IMR-90 (cell line): ENCODE measurements at regions not wholly inside any gene's neighbourhood (a gene's known extent, or its start where the extent isn't known, plus 50 kb on each side); places are given as distances from the start of the nearest gene placed in this dataset.

Source experiments
- ATAC-seq: fragments of 200-7000 bp; cut with Tn5 transposase; 2 replicates; pipeline ENCODE4 v1.9.1; 2020; ENCODE audit warnings: low read depth, mild to moderate bottlenecking, moderate library complexity
- BruUV-seq: library from RNA; stranded (reverse); fragments of 400-500 nt; replicated peaks from 2 replicates; lab custom pipeline; 2021; lab: Mats Ljungman, UMichigan
- CTCF ChIA-PET: fragments of 300-600 bp; formaldehyde crosslinking; extraction: SDS; loops from one replicate; lab custom pipeline; 2021; ENCODE audit warnings: antibody characterized with exemption; lab: Yijun Ruan, JAX
- POLR2A ChIA-PET: fragments of 300-600 bp; sonication (Branson Sonifier 250); formaldehyde crosslinking; loops from one replicate; lab custom pipeline; 2022; ENCODE audit warnings: antibody characterized with exemption; ENCODE audit not compliant: unreplicated experiment; lab: Charles Lee
- DNase-seq: peaks from one replicate; pipeline ENCODE4 v3.0.0; 2013
- H2AFZ ChIP-seq: replicated peaks from 2 replicates; pipeline ENCODE3; 2013; ENCODE audit warnings: low read length, mild to moderate bottlenecking; ENCODE audit not compliant: poor library complexity
- H2AK5ac ChIP-seq: 2 replicates; pipeline ENCODE4 v1.6.1; 2013; ENCODE audit warnings: low read depth, low read length, inconsistent platforms
- H2AK9ac ChIP-seq: replicated peaks from 2 replicates; pipeline ENCODE3; 2013; ENCODE audit warnings: mild to moderate bottlenecking, low read depth, low read length, moderate library complexity; ENCODE audit not compliant: poor library complexity
- H2BK120ac ChIP-seq: 2 replicates; pipeline ENCODE4 v1.6.1; 2013; ENCODE audit warnings: low read depth, low read length, inconsistent platforms
- H2BK15ac ChIP-seq: 3 replicates; pipeline ENCODE4 v1.6.1; 2013; ENCODE audit warnings: low read depth, low read length, inconsistent platforms
- H2BK20ac ChIP-seq: 2 replicates; pipeline ENCODE4 v1.6.1; 2013; ENCODE audit warnings: low read depth, mild to moderate bottlenecking, inconsistent platforms, low read length, moderate library complexity
- H2BK5ac ChIP-seq: 2 replicates; pipeline ENCODE4 v1.6.1; 2013; ENCODE audit warnings: mild to moderate bottlenecking, low read depth, low read length, inconsistent platforms; ENCODE audit not compliant: poor library complexity, severe bottlenecking
- H3K14ac ChIP-seq: replicated peaks from 2 replicates; pipeline ENCODE4 v1.6.1; 2013; ENCODE audit warnings: low read depth, low read length, inconsistent platforms
- H3K18ac ChIP-seq: 2 replicates; pipeline ENCODE4 v1.6.1; 2013; ENCODE audit warnings: low read depth, low read length, control low read depth
- H3K23ac ChIP-seq: 2 replicates; pipeline ENCODE4 v1.6.1; 2013; ENCODE audit warnings: low read depth, low read length, inconsistent platforms
- H3K27ac ChIP-seq: 2 replicates; pipeline ENCODE4 v1.5.1; 2013; ENCODE audit warnings: mild to moderate bottlenecking, control low read depth, low read length; ENCODE audit not compliant: insufficient read depth
- H3K27me3 ChIP-seq: 2 replicates; pipeline ENCODE4 v1.6.1; 2013; ENCODE audit warnings: low read length; ENCODE audit not compliant: control insufficient read depth, insufficient read depth
- H3K36me3 ChIP-seq: 2 replicates; pipeline ENCODE4 v1.6.1; 2013; ENCODE audit warnings: low read length, mixed read lengths; ENCODE audit not compliant: control insufficient read depth, insufficient read depth
- H3K4ac ChIP-seq: 2 replicates; pipeline ENCODE4 v1.6.1; 2013; ENCODE audit warnings: low read depth, low read length, inconsistent platforms
- H3K4me1 ChIP-seq: 2 replicates; pipeline ENCODE4 v1.6.1; 2013; ENCODE audit warnings: low read length, mixed read lengths; ENCODE audit not compliant: control insufficient read depth, insufficient read depth
- H3K4me2 ChIP-seq: 2 replicates; pipeline ENCODE4 v1.6.1; 2013; ENCODE audit warnings: low read depth, mild to moderate bottlenecking, control low read depth, low read length, moderate library complexity
- H3K4me3 ChIP-seq: 2 replicates; pipeline ENCODE4 v1.5.1; 2013; ENCODE audit warnings: low read depth, mild to moderate bottlenecking, control low read depth, low read length, moderate library complexity; ENCODE audit not compliant: insufficient read depth
- H3K56ac ChIP-seq: 2 replicates; pipeline ENCODE4 v1.6.1; 2013; ENCODE audit warnings: low read length, inconsistent platforms; ENCODE audit not compliant: insufficient read depth; ENCODE audit errors: extremely low read depth
- H3K79me1 ChIP-seq, 2 experiments: 2 replicates each; pipeline ENCODE4 v1.6.1; 2013; ENCODE audit warnings: low read length in 2 of 2, inconsistent platforms in 1 of 2, low read depth in 1 of 2
- H3K9ac ChIP-seq: 2 replicates; pipeline ENCODE4 v1.6.1; 2013; ENCODE audit warnings: low read depth, low read length, control low read depth
- H3K9me1 ChIP-seq: 2 replicates; pipeline ENCODE4 v1.6.1; 2013; ENCODE audit warnings: low read length, inconsistent platforms; ENCODE audit not compliant: insufficient read depth
- H3K9me3 ChIP-seq: 2 replicates; pipeline ENCODE4 v1.6.1; 2013; ENCODE audit warnings: low read length; ENCODE audit not compliant: control insufficient read depth, insufficient read depth
- H4K20me1 ChIP-seq: 2 replicates; pipeline ENCODE4 v1.6.1; 2013; ENCODE audit warnings: low read length, inconsistent platforms; ENCODE audit not compliant: insufficient read depth
- H4K5ac ChIP-seq: 2 replicates; pipeline ENCODE4 v1.6.1; 2013; ENCODE audit warnings: mild to moderate bottlenecking, low read depth, low read length, control low read depth
- H4K8ac ChIP-seq, 2 experiments: 2 replicates each; pipeline ENCODE4 v1.6.1; 2013; ENCODE audit warnings: low read depth in 2 of 2, low read length in 2 of 2, control low read depth in 1 of 2, inconsistent platforms in 1 of 2
- H4K91ac ChIP-seq: 2 replicates; pipeline ENCODE4 v1.6.1; 2013; ENCODE audit warnings: low read depth, low read length, inconsistent platforms; ENCODE audit not compliant: insufficient read depth
- SMC3 ChIP-seq: fragments of 150-350 bp; IDR thresholded peaks from 2 replicates; pipeline ENCODE4 v1.6.1; 2016; ENCODE audit warnings: low read depth, mild to moderate bottlenecking, antibody characterized with exemption, low read length, moderate library complexity
- WGBS, 2 experiments: methylation state at CpG; one replicate each; pipeline versions ENCODE4 v1.1.5 to v1.1.7; 2013; ENCODE audit warnings: missing lambda C conversion rate in 2 of 2; ENCODE audit not compliant: insufficient read length in 1 of 2; ENCODE audit errors: extremely low coverage in 2 of 2; 5-methylcytosine and 5-hydroxymethylcytosine counted together
- dilution Hi-C: fragments of 300-500 bp; cut with HindIII; formaldehyde crosslinking; loops from one replicate; pipeline ENCODE4 v1.14.3; 2018; ENCODE audit warnings: low sequenced_read_pairs; ENCODE audit not compliant: unreplicated experiment
- in situ Hi-C: fragments of 300-500 bp; cut with MboI; formaldehyde crosslinking; loops from 3 replicates; pipeline ENCODE4 v1.14.3; 2019; ENCODE audit warnings: low sequenced_read_pairs, inconsistent platforms, mixed read lengths
- intact Hi-C: fragments of 100-400 bp; cut with micrococcal nuclease; formaldehyde crosslinking; loops from 2 replicates; pipeline ENCODE4 v1.10.0; 2022

DNA sequence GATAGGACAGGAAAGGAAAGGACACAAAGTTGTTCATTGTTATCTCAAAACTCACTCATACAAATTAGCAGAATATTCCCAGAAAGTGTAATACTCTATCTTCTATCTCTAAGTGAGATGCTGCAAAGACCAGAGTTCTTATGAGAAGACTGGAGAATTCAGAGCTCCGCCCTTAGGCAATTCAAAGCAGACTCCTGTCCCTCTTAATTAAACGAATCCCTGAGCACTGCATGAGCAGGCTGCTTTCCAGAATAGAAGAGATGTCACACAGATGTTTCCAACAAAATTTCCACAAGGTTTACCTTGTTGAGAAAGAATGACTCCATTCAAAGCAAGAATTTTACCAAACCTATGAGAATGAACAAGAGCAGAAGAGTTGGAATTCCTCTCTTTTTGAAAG is 630.8 kb upstream of the INTU start:
- in situ Hi-C loops, result no loop called here
- H3K27me3 ChIP-seq, result no peaks in the 10 kb centered on the region

More for the DNA sequence above, 630.8 kb upstream of the INTU start:
- CTCF ChIA-PET, result no interaction called here
- Histone ChIP-seq H2AK9ac (no peak overlapping the region), H3K36me3 (no peaks in the 10 kb centered on the region), H3K27ac (no peak overlapping the region), H2BK20ac (no peak overlapping the region), H3K9me3 (no peaks in the 10 kb centered on the region), H3K14ac (no peak overlapping the region), H2AK5ac (no peak overlapping the region), H3K4me3 (no peak overlapping the region), H3K4me2 (no peak overlapping the region), H3K9me1 (no peaks in the 10 kb centered on the region), H2BK120ac (no peak overlapping the region), H3K4me1 (no peaks in the 10 kb centered on the region), H2BK5ac (no peak overlapping the region), H4K5ac (no peak overlapping the region), H3K79me1 (no peaks in the 10 kb centered on the region), H2AFZ (no peak overlapping the region), H3K56ac (no peak overlapping the region), H4K8ac (no peak overlapping the region), H3K23ac (no peak overlapping the region), H3K9ac (no peak overlapping the region), H3K18ac (no peak overlapping the region), H2BK15ac (no peak overlapping the region), H4K91ac (no peak overlapping the region), H3K4ac (no peak overlapping the region), H4K20me1 (no peaks in the 10 kb centered on the region)
- BruUV-seq, result no TSS peak
- dilution Hi-C loops (no loop called here), intact Hi-C loops (no loop called here)
- TF ChIP-seq SMC3, result no peak
- POLR2A ChIA-PET, result no interaction called here
- no CpG with 5 or more reads among the region's 2 CpGs for WGBS, 2 experiments
- DNase-seq (no peak), ATAC-seq (no peak)
